GM21515 (cell line): ENCODE measurements at regions not wholly inside any gene's neighbourhood (a gene's known extent, or its start where the extent isn't known, plus 50 kb on each side); places are given as distances from the start of the nearest gene placed in this dataset.

Experiments used
- ATAC-seq: cut with Tn5 transposase; IDR thresholded peaks from one replicate; pipeline ENCODE4 v1.9.1; 2021; ENCODE audit not compliant: unreplicated experiment

DNA sequence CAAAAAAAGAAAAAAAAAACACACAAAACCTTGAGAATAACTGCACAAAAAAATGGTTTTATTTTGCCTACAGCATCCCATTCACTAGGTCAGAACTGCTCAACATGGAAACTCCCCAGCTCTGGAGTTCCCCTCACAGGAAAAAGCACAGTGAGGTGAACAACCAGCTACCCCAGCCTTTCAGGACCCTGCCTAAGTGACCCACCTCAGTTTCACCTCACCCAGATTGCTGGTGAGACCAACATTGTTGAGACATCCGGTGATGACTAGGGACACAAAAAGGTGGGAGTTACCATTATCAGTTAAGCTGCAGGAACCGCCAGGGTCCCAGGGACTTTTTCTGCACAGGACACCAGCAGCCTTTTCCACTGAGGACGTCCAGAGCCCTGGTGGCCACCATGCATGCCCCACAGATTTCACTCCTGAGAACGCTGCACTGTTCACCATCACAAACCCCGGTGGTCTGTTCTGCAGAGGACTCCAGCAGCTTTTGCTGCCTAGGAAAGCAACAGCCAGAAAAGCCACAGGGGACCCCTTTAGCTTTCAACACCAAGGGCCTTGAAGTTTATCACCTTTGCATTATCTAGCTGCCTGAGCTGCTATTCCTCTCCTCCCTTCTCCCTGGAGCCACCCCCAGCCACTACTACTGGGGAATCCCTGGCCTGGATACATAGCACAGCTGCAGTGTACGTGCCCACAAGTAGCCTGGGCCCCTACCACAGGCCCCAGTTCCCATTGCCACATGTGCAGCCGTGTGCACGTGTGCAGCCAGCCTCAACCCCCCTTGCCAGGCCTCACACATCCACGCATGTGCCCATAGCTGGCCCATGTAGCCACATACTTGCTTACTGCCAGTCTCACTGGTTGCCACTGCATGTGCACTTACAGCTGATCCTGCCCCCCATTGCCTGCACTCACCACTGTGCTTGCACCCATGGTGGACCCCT, 62.5 kb upstream of the FAR2 start:
- ATAC-seq = no peak

DNA sequence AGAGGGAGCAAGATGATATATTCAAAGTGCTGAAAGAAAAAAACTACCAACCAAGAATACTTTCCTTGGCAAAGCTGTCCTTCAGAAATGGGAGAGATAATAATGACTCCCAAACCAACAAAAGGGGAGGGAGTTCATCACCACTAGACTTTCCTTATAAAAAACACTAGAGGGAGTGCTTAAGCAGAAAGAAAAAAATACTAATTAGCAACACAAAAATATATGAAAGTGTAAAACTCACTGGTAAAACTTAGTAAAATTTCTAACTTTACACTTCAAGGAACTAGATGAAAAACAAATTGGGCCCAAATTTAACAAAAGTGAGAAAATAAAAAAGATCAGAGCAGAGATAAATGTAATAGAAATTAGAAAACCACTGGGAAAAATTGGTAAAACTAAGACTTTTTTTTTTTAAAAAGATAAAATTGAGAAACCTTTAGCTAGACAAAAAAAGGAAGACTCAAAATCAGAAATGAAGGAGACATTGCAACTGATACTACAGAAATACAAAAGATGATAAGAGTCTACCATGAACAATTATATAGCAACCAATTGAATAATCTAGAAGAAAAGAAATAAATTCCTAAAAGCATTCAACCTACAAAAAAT, 60.4 kb upstream of the FAR2 start:
- no peak for ATAC-seq
